ENCODE measurements at regions not wholly inside any gene's neighbourhood (a gene's known extent, or its start where the extent isn't known, plus 50 kb on each side); places are given as distances from the start of the nearest gene placed in this dataset.

GRCh38 chr6:140319209-140319608 lies 944.8 kb upstream of the CITED2 start:
- ATAC-seq (ENCODE audit: low FRiP score) (no peak), DNase-seq (ENCODE audit: low spot score) (no peak)
- no peak for TF ChIP-seq CTCF (IDR thresholded peaks at IDR 0.05)

GRCh38 chr6:140318408-140318807 lies 944.0 kb upstream of the CITED2 start:
- no peak for ATAC-seq (ENCODE audit: low FRiP score)

GRCh38 chr6:140317950-140318349 lies 943.5 kb upstream of the CITED2 start:
- no peak for TF ChIP-seq CTCF (IDR thresholded peaks at IDR 0.05)
- DNase-seq (ENCODE audit: low spot score) (no peak), ATAC-seq (ENCODE audit: low FRiP score) (no peak)

More at GRCh38 chr6:140318408-140318807, 944.0 kb upstream of the CITED2 start:
- no peak for DNase-seq (ENCODE audit: low spot score)
- TF ChIP-seq CTCF (IDR thresholded peaks at IDR 0.05), result no peak

GRCh38 chr6:140316966-140317365 lies 942.5 kb upstream of the CITED2 start:
- TF ChIP-seq CTCF (IDR thresholded peaks at IDR 0.05), result no peak
- DNase-seq (ENCODE audit: low spot score) (no peak), ATAC-seq (ENCODE audit: low FRiP score) (no peak)

- no peak for DNase-seq (ENCODE audit: low spot score)
- ATAC-seq (ENCODE audit: low FRiP score), result no peak
- TF ChIP-seq CTCF (IDR thresholded peaks at IDR 0.05), result no peak
These were observed 940.2 kb upstream of the CITED2 start for GRCh38 chr6:140314682-140315081.

DNA sequence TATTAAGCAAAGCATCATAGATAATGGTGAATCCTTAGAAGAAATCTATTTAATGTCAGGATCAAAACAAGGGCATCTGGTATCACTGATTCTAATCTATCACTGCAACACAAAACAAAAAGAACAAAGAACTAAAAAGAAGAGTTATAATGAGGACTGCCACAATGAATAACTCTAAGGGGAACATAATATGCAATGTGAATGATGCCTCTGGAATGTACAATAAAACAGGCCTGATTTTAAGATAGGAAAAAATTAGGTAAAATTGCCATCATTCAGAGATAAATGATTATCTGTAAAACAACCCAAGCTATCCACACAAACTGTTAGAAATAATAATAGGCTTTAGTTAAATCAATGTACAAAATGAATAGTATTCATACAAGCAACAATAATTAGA lies 936.7 kb upstream of the CITED2 start:
- ATAC-seq (ENCODE audit: low FRiP score) (no peak), DNase-seq (ENCODE audit: low spot score) (no peak)
- TF ChIP-seq CTCF (IDR thresholded peaks at IDR 0.05), result no peak

DNA sequence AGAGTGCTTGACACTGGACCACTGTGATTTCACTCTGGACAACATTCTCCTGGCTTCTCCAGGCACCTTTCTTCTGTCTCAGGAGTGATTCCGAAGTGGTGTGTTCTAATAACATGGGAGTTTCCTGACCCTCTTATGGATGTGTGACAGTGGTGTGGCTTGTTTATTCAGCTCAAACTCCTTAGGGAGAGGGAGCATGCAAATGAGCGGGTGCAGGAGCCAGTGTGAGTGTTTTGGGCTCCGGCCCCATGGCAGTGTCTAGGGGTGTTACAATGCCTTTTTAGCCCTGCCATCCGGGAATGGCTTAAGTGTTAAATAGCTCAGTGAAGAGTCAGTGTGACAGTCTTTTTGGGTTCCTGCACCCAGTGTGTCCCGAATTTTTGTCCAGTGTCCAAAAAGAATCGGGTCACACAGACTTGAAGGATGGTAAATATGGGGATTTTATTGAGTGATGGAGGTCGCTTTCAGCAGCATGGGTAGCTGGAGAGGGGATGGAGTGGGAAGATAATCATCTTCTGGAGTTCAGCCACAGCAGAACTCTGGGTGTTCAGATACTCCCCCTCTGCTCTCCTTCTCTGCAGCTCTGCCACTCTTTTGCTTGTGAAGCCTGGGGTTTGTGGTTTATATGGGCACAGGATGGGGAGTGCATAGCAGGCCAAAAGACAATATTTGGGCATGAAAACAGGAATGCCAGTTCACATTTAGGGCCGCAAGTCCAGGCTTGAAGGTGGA lies 928.9 kb upstream of the CITED2 start:
- no peak for DNase-seq (ENCODE audit: low spot score)
- no peak for ATAC-seq (ENCODE audit: low FRiP score)
- TF ChIP-seq CTCF (IDR thresholded peaks at IDR 0.05), result no peak
